ENCODE measurements at regions not wholly inside any gene's neighbourhood (a gene's known extent, or its start where the extent isn't known, plus 50 kb on each side); places are given as distances from the start of the nearest gene placed in this dataset.

DNA sequence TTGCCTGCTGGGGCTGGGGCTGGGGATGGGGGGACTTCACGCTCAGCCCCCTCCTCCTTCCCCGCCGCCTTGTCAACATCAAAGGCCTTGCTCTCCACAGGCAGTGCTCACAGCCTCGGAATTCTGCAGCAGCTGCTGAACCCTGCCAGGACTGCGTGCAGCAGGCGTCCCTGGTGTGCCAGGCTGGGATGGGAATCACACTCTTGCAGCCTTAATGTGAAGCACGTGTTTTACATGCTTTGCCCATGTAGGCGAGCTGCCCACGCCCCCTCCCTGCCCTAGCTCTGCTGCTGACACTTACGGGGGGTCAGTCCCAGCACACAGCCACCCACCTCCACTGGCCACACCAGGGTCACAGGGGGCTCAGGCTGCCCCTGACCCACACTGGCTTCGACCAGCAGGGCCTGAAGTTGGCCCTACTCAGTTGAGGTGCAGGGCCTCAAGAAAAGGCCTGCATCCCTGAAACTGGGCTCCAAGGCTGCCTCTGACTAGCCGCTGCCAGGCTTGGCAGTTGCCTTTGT, 276.2 kb upstream of the RTL1 start:
- H3K36me3 ChIP-seq (ENCODE audit: control insufficient read depth, insufficient read depth, low read length): no peaks in the 10 kb centered on the region
- no peaks in the 10 kb centered on the region for H3K27me3 ChIP-seq (ENCODE audit: control insufficient read depth, insufficient read depth, low read length)
- H3K4me3 ChIP-seq (ENCODE audit: low read depth, low read length): no peak overlapping the region
- FAIRE-seq: no peak
- TF ChIP-seq, protein P1, sequence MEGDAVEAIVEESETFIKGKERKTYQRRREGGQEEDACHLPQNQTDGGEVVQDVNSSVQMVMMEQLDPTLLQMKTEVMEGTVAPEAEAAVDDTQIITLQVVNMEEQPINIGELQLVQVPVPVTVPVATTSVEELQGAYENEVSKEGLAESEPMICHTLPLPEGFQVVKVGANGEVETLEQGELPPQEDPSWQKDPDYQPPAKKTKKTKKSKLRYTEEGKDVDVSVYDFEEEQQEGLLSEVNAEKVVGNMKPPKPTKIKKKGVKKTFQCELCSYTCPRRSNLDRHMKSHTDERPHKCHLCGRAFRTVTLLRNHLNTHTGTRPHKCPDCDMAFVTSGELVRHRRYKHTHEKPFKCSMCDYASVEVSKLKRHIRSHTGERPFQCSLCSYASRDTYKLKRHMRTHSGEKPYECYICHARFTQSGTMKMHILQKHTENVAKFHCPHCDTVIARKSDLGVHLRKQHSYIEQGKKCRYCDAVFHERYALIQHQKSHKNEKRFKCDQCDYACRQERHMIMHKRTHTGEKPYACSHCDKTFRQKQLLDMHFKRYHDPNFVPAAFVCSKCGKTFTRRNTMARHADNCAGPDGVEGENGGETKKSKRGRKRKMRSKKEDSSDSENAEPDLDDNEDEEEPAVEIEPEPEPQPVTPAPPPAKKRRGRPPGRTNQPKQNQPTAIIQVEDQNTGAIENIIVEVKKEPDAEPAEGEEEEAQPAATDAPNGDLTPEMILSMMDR (IDR thresholded peaks at IDR 0.05; ENCODE audit: insufficient read depth, low read length, severe bottlenecking): no peak
- DNase-seq (ENCODE audit: low read depth): no peak

DNA sequence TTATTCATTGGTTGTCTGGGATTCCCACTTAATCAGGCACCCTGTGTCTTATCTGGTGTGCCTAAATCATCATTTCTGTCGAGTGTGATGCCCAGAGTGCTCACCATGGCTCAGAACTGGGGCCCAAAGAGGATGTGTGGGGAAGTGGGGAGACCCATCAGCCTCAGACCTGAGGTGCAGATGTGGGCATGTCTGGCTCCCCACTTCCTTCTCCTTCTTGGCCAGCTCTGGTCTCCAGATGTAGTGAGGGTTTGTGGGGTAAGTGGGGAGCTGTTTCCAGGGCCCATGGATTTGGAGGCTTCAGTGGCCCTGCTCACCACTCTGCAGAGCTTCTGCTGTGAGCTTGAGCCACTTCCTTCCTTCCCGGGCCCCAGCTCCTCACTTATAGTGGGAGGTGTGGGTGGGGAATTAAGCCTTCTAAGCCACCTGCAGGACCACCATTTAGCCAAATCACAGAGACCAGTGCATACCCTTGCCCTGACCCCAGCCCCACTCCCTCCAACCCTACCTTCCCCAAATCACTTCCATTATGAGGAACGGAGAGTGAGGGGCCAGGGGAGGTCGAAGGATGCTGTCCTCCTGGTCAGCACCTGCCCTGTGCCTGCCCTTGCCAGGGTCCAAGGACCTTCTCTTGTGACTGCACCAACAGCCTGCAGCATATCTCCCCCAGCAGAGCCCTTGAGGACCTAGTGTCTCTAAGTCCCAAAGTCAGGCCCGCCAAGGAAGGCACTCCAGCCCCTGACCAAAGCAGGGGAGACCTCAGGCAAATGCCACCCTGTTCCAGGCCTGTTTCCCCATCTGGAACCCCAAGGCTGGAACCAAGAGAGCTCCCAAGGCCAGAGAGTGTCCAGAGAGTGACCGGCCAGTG, 278.2 kb upstream of the RTL1 start:
- H3K4me3 ChIP-seq (ENCODE audit: low read depth, low read length): no peak overlapping the region
- no peaks in the 10 kb centered on the region for H3K36me3 ChIP-seq (ENCODE audit: control insufficient read depth, insufficient read depth, low read length)
- no peak for FAIRE-seq
- TF ChIP-seq, protein P1 (IDR thresholded peaks at IDR 0.05; ENCODE audit: insufficient read depth, low read length, severe bottlenecking): no peak
- H3K27me3 ChIP-seq (ENCODE audit: control insufficient read depth, insufficient read depth, low read length): no peaks in the 10 kb centered on the region
- DNase-seq (ENCODE audit: low read depth): no peak

DNA sequence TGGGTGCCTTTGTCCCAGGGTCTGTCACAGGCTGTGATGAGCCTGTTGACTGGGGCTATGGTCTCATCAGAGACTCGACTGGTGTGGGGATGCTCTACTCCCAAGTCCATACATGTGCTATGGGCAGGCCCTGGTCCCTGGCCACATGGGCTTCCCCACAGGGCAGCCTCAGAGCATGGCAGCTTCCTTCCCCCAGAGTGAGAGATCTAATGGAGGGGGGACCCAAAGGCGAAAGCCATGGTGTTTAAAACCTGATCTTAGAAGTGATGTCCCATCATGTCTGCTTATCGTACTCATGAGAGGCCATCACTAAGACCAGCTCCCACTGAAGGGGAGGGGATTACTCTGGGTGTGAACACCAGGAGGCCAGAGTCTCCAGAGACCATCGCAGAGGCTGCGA, 279.0 kb upstream of the RTL1 start:
- TF ChIP-seq, protein P1 (IDR thresholded peaks at IDR 0.05; ENCODE audit: insufficient read depth, low read length, severe bottlenecking): no peak
- Histone ChIP-seq H3K4me3 (ENCODE audit: low read depth, low read length) (no peak overlapping the region), H3K27me3 (ENCODE audit: control insufficient read depth, insufficient read depth, low read length) (no peaks in the 10 kb centered on the region), H3K36me3 (ENCODE audit: control insufficient read depth, insufficient read depth, low read length) (no peaks in the 10 kb centered on the region)
- peak; percentile 77 for FAIRE-seq
- no peak for DNase-seq (ENCODE audit: low read depth)

DNA sequence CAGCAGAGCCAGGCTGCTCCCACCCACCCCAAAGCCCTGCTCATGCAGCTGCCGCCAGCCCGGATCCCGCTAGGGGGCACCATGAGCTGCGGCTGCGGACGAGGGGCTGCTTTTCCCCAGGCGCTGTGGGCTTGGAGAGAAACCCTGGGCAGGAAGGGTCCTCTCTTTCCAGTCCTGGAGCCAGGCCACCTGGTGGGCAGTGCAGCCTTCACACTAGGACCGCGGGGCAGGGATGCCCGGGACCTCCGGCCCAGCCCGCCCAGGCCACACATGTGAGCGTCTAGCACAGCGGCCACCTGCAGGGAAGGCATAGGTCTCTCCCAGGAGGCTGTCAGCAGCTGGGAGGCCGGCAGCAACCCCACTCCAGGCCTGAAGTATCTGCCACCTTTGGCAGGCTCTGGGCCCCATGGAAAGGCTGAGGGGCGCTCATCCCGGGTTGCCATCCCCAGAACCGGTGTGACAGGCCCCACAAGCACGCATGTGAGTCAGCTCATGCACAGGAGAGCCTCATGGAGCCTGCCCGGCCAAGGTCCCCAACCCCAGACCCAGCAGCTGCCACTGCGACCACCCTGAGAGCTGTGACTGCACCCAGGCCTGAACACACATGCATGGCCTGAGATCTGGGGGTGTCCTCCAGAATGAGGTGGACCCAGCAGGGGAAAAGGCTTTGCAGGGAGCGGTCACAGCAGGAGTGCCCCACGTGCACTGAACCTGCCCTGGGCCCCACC, 280.0 kb upstream of the RTL1 start:
- H3K36me3 ChIP-seq (ENCODE audit: control insufficient read depth, insufficient read depth, low read length): no peaks in the 10 kb centered on the region
- no peaks in the 10 kb centered on the region for H3K27me3 ChIP-seq (ENCODE audit: control insufficient read depth, insufficient read depth, low read length)
- DNase-seq (ENCODE audit: low read depth): no peak
- H3K4me3 ChIP-seq (ENCODE audit: low read depth, low read length): no peak overlapping the region
- FAIRE-seq: no peak
- TF ChIP-seq, protein P1 (IDR thresholded peaks at IDR 0.05; ENCODE audit: insufficient read depth, low read length, severe bottlenecking): peak; percentile 21

DNA sequence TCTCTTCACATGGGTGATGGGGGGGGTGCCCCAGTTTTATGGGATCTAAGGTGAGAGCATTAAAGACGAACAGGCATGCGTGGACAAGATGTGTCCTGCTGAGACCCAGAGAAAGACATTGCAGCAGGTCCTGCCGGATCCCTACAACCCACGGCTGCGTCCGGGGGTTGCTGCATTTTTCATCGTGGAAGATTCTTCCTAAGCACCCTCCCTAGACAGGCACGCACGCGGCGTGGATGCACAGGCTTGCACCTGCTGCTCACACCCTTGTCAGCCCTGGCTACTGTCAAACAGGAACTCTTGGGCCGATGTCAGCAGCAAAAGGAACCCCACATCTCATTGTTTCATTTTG, 280.6 kb upstream of the RTL1 start:
- DNase-seq (ENCODE audit: low read depth) (no peak), FAIRE-seq (no peak)
- no peak overlapping the region for H3K4me3 ChIP-seq (ENCODE audit: low read depth, low read length)
- TF ChIP-seq, protein P1 (IDR thresholded peaks at IDR 0.05; ENCODE audit: insufficient read depth, low read length, severe bottlenecking): no peak
- H3K36me3 ChIP-seq (ENCODE audit: control insufficient read depth, insufficient read depth, low read length): no peaks in the 10 kb centered on the region
- no peaks in the 10 kb centered on the region for H3K27me3 ChIP-seq (ENCODE audit: control insufficient read depth, insufficient read depth, low read length)

Measured in bronchial epithelial cell (primary cell).